ENCODE measurements at regions not wholly inside any gene's neighbourhood (a gene's known extent, or its start where the extent isn't known, plus 50 kb on each side); places are given as distances from the start of the nearest gene placed in this dataset.

DNA sequence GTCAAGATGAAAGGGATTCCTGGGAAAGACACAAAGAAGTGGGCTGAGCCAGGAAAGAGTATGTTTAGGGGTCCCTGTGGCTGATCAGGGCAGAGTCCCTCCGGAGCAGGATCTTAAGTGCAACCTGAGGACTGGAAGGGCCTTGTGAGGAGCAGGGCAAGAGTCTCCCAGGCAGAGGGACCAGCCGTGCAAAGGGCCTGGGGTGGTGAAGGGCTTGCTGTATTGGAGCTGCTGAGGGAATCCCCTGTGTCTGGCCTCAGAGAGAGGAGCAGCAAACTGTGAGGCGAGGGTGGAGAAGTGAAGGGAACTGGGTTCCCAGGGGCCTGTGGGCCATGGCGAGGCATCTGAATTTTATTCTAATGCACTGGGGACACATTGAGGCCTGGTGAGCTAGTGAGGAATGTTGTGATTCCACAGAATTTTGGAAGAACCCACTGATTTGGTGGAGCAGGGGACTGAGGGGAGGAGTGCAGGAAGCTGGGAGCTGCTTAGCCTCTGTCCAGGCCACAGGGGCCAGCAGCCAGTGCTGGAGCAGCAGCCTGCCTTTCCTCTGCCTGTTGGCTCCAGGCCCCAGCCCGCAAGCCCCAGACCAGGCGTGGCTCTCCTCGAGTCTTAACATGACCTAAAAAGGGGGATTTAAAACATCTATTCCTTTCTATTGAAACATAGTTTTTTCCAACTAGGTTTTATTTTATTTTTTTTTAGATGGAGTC is 138.4 kb upstream of the IGFBP3 start:
- TF ChIP-seq MAZ (IDR thresholded peaks at IDR 0.05; ENCODE audit: borderline replicate concordance, low read depth, low read length) (no peak), POLR2A (IDR thresholded peaks at IDR 0.05; ENCODE audit: low read depth, low read length) (no peak), SMC3 (IDR thresholded peaks at IDR 0.05; ENCODE audit: low read depth, low read length) (no peak), RAD21 (IDR thresholded peaks at IDR 0.05; ENCODE audit: low read length) (no peak)
- TF ChIP-seq, protein P1, sequence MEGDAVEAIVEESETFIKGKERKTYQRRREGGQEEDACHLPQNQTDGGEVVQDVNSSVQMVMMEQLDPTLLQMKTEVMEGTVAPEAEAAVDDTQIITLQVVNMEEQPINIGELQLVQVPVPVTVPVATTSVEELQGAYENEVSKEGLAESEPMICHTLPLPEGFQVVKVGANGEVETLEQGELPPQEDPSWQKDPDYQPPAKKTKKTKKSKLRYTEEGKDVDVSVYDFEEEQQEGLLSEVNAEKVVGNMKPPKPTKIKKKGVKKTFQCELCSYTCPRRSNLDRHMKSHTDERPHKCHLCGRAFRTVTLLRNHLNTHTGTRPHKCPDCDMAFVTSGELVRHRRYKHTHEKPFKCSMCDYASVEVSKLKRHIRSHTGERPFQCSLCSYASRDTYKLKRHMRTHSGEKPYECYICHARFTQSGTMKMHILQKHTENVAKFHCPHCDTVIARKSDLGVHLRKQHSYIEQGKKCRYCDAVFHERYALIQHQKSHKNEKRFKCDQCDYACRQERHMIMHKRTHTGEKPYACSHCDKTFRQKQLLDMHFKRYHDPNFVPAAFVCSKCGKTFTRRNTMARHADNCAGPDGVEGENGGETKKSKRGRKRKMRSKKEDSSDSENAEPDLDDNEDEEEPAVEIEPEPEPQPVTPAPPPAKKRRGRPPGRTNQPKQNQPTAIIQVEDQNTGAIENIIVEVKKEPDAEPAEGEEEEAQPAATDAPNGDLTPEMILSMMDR (conservative IDR thresholded peaks at IDR 0.05; ENCODE audit: low read depth, low read length) = no peak

All from IMR-90 (cell line).